NCI-H510A (cell line): ENCODE measurements at regions not wholly inside any gene's neighbourhood (a gene's known extent, or its start where the extent isn't known, plus 50 kb on each side); places are given as distances from the start of the nearest gene placed in this dataset.

ENCODE experiments used
- DNase-seq: peaks from one replicate; lab custom pipeline; 2025; lab: John Stamatoyannopoulos, UW

GRCh38 chr2:16817305-16818202, 151.9 kb upstream of the CYRIA start:
- DNase-seq, result no peak

DNA sequence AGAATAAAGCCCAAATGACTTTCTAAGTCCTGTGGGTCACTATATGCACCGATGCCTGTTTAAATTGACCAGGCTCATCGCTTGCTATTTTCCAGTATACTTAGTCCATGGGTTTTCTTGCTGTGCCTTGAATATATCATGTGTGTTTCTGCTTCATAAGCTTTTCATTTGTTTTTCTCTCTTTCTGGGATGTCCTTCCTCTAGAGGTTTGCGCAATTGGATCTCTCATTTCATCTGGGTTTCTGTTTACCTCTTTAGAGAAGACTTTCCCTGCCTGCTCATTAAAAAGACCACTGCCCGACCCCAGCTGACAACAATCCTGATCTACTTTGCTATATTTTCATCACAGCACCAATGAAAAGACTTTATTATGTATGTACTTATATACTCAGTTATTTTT, 150.9 kb upstream of the CYRIA start:
- DNase-seq, result no peak

GRCh38 chr2:16816016-16816415, 150.4 kb upstream of the CYRIA start:
- no peak for DNase-seq

DNA sequence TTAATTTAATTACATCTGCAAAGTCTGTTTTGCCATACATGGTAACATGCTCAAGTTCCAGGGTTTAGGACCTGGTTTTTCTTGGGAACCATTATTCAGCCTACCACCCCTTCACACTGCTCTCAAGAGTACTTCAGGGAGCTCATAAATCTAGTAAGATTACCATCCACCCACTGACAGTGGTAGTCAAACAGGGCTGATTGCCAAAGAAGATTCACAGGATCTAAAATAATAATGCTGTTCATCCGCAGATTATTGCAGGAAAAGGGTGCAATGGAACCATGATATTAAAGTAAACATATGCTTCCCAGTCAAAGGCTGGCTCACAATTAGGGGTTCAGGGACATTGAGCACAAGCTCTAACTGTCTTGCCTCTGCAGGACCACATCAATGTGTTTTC, 148.0 kb upstream of the CYRIA start:
- no peak for DNase-seq

DNA sequence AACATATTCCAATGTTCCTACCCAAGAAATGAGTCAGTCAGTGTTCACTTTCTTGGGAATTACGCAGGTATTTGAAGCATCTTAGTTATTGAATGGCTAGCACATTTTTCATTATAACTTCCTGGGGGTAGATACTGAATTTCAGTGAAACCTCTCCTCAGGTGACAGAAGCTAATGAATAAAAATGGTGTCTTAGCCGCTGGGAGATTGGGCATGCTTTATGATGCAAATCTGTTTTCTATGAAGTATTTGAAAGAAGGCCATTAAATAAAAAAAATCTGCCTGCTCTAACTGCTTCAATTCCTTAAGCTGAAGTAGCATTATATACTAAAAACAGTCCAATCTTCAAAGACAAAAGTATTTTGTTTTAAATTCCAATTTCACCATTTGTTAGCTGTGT, 132.8 kb upstream of the CYRIA start:
- DNase-seq, result no peak

- no peak for DNase-seq
These were observed 125.9 kb upstream of the CYRIA start for GRCh38 chr2:16791496-16791895.

DNA sequence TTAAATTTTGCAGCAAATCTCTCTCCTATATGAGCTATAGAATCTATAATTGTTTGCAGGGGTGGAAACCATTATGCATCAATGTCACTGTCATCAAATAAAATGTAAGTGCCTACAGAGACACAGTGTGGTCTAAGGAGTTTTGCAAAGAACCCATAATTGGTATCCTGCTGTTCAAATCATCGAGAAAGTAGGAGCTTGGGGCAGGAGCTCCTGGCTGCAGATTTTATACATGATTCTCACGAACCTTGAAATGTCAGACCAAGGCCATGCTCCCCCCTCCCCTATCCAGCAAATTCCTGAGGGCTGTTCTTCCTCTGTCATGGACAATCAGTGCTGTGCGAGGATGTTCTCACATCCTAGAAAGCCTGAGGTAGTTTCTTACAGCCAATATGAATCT, 119.5 kb upstream of the CYRIA start:
- no peak for DNase-seq

GRCh38 chr2:16784652-16785051, 119.0 kb upstream of the CYRIA start:
- no peak for DNase-seq

DNA sequence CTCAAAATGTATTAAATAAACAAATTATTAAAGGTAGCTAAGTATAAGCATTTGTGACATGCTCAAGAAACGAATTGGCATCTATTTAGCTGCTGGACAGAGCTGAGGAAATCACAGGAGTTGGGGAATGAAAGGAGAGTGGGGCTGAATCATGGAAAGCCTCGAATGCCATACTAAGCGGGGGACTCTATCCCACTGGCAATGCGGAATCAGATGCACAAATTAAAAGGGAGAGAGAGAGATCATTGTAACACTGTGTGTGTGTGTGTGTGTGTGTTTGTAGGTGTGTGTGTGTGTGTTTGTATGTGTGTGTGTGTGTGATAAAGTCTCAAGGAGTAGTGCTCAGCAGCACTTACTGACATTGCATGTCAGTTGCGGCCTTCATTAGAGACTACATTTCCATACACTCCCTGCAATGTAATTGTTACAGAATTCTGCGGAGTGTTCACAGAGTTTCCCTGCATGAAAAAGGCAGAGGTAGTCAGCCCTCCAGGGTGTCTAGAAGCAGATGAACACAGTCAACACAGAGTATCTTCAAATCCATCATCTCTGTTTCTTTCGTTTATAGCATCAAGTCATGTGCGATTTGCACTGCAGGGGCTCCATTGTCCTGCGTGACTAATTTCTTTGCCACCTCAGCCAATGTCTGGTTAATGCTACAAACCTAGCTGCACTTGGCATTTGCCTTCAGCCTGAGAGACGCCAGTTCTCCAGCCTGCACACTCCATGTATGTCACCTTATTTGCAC, 111.7 kb upstream of the CYRIA start:
- DNase-seq, result no peak

DNA sequence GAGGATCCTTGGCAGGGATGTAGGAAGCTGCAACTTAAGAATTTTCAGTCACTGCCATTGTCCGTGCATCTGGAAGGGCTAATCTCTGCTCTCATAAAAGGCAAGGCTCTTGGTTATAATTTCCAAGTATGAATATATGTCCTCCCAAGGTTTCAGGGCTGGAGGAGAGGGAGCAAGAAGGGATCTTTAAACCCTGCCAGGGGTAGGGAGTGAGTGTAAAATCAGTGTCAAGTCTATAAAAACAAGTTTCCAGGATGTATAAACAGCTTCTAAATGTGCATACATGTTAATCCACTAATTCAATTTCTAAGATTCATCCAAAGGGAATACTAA, 110.2 kb upstream of the CYRIA start:
- DNase-seq, result no peak

DNA sequence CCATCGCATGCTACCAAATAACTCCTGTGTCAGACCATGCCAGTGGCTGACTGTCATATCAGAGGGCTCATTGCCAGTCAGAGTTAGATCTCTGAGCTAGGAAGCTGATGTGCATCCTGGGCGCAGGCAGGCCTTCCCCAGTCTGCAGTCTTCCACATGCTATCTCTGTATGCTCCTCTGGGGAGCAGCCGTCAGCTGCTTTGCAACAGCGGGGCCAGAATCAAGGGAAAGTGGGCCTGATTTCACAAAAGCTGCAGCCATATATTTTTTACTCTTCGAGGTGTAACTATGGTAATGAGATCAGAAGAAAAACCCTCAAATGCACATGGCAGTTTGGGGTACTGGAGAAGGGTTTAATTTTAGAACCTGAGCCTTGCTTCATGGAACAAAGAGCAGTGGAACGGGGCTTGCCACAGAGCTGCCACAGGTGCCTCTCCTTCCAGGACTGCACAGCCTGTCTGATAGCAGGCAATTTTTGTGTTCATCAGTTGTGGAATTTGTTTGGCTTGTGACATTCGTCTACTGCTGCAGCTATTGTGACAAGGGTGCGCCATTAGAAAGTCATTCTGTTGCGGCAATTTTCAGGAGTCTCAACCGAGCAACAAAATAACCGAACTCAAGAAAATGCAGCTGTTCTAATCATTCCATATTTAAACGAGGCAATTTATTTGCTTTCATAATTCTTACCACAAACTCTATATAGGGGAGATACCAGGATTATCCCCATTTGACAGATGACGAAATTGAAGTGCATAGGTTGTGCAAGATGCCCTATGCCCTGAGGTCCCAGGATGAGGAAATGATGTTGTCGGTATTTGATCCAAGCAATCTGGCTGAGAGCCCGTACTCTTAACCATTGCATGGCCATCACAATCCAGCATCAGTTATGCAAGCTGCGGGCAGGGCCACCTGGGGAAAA, 109.6 kb upstream of the CYRIA start:
- DNase-seq, result no peak

- DNase-seq, result no peak
These were observed 108.5 kb upstream of the CYRIA start for GRCh38 chr2:16774091-16774490.

GRCh38 chr2:16773080-16773713, 107.6 kb upstream of the CYRIA start:
- peak; percentile 10 for DNase-seq

DNA sequence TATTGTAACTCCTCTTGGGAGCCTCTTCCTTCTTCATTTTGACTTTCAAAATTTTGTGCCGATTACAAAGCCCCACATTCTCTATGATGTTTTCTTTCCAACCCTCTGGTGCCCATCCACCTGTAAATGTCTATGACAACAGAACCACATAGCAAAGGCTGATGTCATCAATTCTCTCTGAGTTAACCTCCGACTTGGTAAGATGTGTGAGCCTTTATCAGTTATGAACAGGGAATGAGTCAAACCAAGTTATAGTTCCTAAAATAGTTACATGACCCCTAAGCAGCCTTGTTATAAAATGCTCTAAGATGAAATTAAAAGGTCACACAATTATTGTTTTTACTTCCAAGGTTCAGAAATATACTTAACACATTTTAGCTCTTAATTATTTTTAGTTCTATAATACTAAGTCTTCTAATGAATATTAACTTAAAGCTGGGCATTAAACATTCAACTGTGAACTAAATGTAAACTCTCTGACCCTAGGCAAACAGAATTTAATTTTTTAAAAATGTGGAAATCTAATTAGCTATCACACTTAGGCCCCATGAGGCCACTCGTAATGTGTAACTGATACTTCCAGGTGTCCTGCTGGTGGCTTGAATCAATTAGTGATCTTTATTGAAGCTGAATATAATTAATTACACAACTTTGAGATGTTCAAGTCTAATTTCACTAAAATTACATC, 102.3 kb upstream of the CYRIA start:
- no peak for DNase-seq

- DNase-seq, result no peak
These were observed 99.7 kb upstream of the CYRIA start for GRCh38 chr2:16765356-16765755.

DNA sequence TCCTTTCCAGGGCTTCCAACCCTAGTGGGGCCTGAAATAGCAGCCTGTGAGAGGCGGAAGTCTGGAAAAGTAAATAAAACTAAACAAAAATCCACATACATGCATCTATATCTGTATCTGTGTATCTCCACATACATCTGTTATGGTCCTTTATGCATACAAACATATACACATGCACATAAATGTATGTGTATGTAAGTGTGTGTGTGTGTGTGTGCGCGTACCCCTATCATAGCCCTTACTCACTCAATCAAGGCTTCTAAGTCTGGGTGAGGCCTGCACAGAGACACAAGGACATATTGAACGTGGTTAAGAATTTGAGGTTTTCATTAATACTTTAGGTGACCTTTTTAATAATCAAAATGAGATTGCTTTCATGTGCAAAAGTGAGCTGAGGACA, 98.9 kb upstream of the CYRIA start:
- DNase-seq, result no peak

- DNase-seq, result no peak
These were observed 97.9 kb upstream of the CYRIA start for GRCh38 chr2:16763493-16763899.

DNA sequence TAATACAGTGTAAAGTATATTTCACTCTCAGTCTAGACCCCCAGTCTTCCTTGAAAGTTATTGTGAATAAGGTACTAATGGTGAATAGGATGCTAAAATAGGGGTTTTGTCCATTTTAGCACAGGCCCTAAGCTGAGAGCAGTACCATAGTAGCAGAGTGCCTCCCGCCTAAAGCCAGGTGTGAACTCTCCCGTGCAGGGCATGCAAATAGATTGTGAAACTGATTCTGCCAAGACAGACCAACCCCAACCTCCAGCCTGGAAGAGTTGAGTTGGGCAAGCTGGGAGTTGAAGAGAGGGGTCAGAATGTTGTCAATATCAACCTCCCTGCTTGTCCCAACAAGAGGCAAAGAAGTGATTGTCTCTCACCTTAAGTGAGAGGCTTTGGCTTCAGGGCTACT, 97.4 kb upstream of the CYRIA start:
- DNase-seq, result no peak

DNA sequence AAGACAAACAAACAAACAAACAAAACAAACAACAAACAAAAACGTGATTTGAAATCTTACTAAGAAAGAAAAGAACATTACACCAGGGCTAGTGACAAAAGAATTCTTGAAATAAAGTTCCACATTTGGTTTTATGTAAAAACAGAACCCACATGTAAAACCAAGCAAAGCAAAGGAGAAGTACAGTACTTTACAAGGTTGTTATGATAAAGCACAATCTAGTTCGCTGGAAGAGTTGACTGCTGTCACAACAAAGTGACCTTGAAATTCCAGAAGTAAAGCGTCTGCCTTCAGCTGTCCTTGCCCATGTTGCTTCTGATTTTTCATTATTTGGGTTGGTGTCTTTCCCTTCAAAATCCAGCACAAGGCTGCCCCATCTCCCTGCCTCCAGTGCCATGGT, 94.8 kb upstream of the CYRIA start:
- no peak for DNase-seq

GRCh38 chr2:16756831-16757644, 91.4 kb upstream of the CYRIA start:
- DNase-seq, result peak; percentile 8

GRCh38 chr2:16755442-16755841, 89.8 kb upstream of the CYRIA start:
- DNase-seq, result no peak
